Liver (tissue), 8 donors: ENCODE measurements at regions not wholly inside any gene's neighbourhood (a gene's known extent, or its start where the extent isn't known, plus 50 kb on each side); places are given as distances from the start of the nearest gene placed in this dataset.

Experiments
- DNase-seq: peaks from one replicate; pipeline ENCODE4 v3.0.0-alpha.2; 2017; ENCODE audit warnings: low spot score
- H3K27ac ChIP-seq, 2 donors: one replicate each; pipeline ENCODE4 v1.7.0; 2013; ENCODE audit warnings: inconsistent platforms in 2 of 2, low read length in 2 of 2, control low read depth in 1 of 2, low read depth in 1 of 2, mild to moderate bottlenecking in 1 of 2
- H3K27me3 ChIP-seq, 4 donors: one replicate each; pipeline versions ENCODE4 v1.6.1 to v1.7.0; 2013; ENCODE audit warnings: low read length in 3 of 4, inconsistent platforms in 1 of 4, mild to moderate bottlenecking in 1 of 4, moderate library complexity in 1 of 4; ENCODE audit not compliant: control insufficient read depth in 4 of 4, insufficient read depth in 4 of 4
- H3K36me3 ChIP-seq, 4 donors: one replicate each; pipeline versions ENCODE4 v1.6.1 to v1.7.0; 2013; ENCODE audit warnings: low read length in 3 of 4, mild to moderate bottlenecking in 3 of 4, low read depth in 1 of 4, moderate library complexity in 1 of 4; ENCODE audit not compliant: control insufficient read depth in 4 of 4, insufficient read depth in 3 of 4
- H3K4me1 ChIP-seq, 4 donors: one replicate each; pipeline versions ENCODE4 v1.6.1 to v1.7.0; 2013; ENCODE audit warnings: low read length in 3 of 4, mild to moderate bottlenecking in 3 of 4, moderate library complexity in 1 of 4; ENCODE audit not compliant: control insufficient read depth in 4 of 4, insufficient read depth in 4 of 4
- H3K4me3 ChIP-seq, 3 donors: one replicate each; pipeline versions ENCODE4 v1.6.1 to v1.7.0; 2013; ENCODE audit warnings: low read length in 3 of 3, control low read depth in 1 of 3, low read depth in 1 of 3, mild to moderate bottlenecking in 1 of 3
- H3K9ac ChIP-seq, 2 donors: one replicate each; pipeline ENCODE4 v1.7.0; 2013; ENCODE audit warnings: low read length in 2 of 2, mild to moderate bottlenecking in 2 of 2, moderate library complexity in 2 of 2, control low read depth in 1 of 2, low read depth in 1 of 2
- H3K9me3 ChIP-seq, 4 donors: one replicate each; pipeline versions ENCODE4 v1.6.1 to v1.7.0; 2013; ENCODE audit warnings: low read length in 3 of 4; ENCODE audit not compliant: control insufficient read depth in 4 of 4
- ATF3 ChIP-seq: IDR thresholded peaks from 2 replicates; pipeline ENCODE4 v1.6.1; 2016; ENCODE audit warnings: antibody characterized with exemption
- EGR1 ChIP-seq, 2 donors: IDR thresholded peaks; 2 replicates each; pipeline ENCODE4 v1.6.1; 2016 to 2018; ENCODE audit warnings: antibody characterized with exemption in 2 of 2, low read depth in 2 of 2
- FOXA1 ChIP-seq: IDR thresholded peaks from 2 replicates; pipeline ENCODE4 v1.6.1; 2016; ENCODE audit warnings: antibody characterized with exemption
- FOXA2 ChIP-seq: IDR thresholded peaks from 2 replicates; pipeline ENCODE4 v1.6.1; 2016; ENCODE audit warnings: antibody characterized with exemption
- GABPA ChIP-seq, 2 donors: IDR thresholded peaks in 1 of 2; conservative IDR thresholded peaks in 1 of 2; 2 replicates each; pipeline ENCODE4 v1.6.1; 2016; ENCODE audit warnings: antibody characterized with exemption in 2 of 2, mild to moderate bottlenecking in 1 of 2, moderate library complexity in 1 of 2
- HNF4A ChIP-seq, 2 donors: conservative IDR thresholded peaks; 2 replicates each; pipeline ENCODE4 v1.6.1; 2016; ENCODE audit warnings: antibody characterized with exemption in 2 of 2, mild to moderate bottlenecking in 2 of 2
- HNF4G ChIP-seq: IDR thresholded peaks from 2 replicates; pipeline ENCODE4 v1.6.1; 2016; ENCODE audit warnings: antibody characterized with exemption
- JUND ChIP-seq, 2 donors: IDR thresholded peaks; 2 replicates each; pipeline ENCODE4 v1.6.1; 2016; ENCODE audit warnings: antibody characterized with exemption in 2 of 2
- RAD21 ChIP-seq, 2 donors: IDR thresholded peaks; 2 replicates each; pipeline ENCODE4 v1.6.1; 2016; ENCODE audit warnings: antibody characterized with exemption in 2 of 2, mild to moderate bottlenecking in 2 of 2
- RXRA ChIP-seq, 2 donors: IDR thresholded peaks; 2 replicates each; pipeline ENCODE4 v1.6.1; 2017 to 2018; ENCODE audit warnings: antibody characterized with exemption in 2 of 2, mild to moderate bottlenecking in 1 of 2
- SP1 ChIP-seq: IDR thresholded peaks from 2 replicates; pipeline ENCODE4 v1.6.1; 2018; ENCODE audit warnings: antibody characterized with exemption, mild to moderate bottlenecking
- TAF1 ChIP-seq: conservative IDR thresholded peaks from 2 replicates; pipeline ENCODE4 v1.6.1; 2016; ENCODE audit warnings: antibody characterized with exemption, mild to moderate bottlenecking
- YY1 ChIP-seq: IDR thresholded peaks from 2 replicates; pipeline ENCODE4 v1.6.1; 2016; ENCODE audit warnings: antibody characterized with exemption, mild to moderate bottlenecking
- WGBS: extraction: QIAGEN DNeasy Blood & Tissue Kit; methylation state at CpG from one replicate; pipeline ENCODE4 v1.1.7; 2013; 5-methylcytosine and 5-hydroxymethylcytosine counted together
- TF ChIP-seq, protein P1 (sequence below): IDR thresholded peaks from 2 replicates; pipeline ENCODE4 v1.6.1; 2016; ENCODE audit warnings: antibody characterized with exemption
- TF ChIP-seq, protein P2 (sequence below): IDR thresholded peaks from 2 replicates; pipeline ENCODE4 v1.6.1; 2016; ENCODE audit warnings: antibody characterized with exemption
- TF ChIP-seq, protein P3 (sequence below): fragments of 150-350 bp; IDR thresholded peaks from 2 replicates; pipeline ENCODE4 v1.5.1; 2017; ENCODE audit warnings: improper control_type of control experiment, low read depth, low read length; ENCODE audit not compliant: missing input control
- TF ChIP-seq, protein P4 (sequence below): IDR thresholded peaks from 2 replicates; pipeline ENCODE4 v1.6.1; 2016; ENCODE audit warnings: antibody characterized with exemption, mild to moderate bottlenecking
- donor health status: healthy.
- donor health status: healthy.
- donor health status: healthy.
- donor health status: healthy.
- donor health status: healthy.

- H3K4me1 ChIP-seq: peaks cover 5 to 18% (median 12%) of the 10 kb centered on the region in 4 donors
- H3K9ac ChIP-seq: no peak overlapping the region
- H3K27ac ChIP-seq: no peak overlapping the region
- H3K4me3 ChIP-seq: no peak overlapping the region
- DNase-seq: peak; percentile 28
- no peaks in the 10 kb centered on the region for H3K36me3 ChIP-seq
- H3K9me3 ChIP-seq: no peaks in the 10 kb centered on the region
- H3K27me3 ChIP-seq: no peaks in the 10 kb centered on the region
- TF ChIP-seq, protein P1, sequence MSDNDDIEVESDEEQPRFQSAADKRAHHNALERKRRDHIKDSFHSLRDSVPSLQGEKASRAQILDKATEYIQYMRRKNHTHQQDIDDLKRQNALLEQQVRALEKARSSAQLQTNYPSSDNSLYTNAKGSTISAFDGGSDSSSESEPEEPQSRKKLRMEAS: no peak
- TF ChIP-seq GABPA (IDR thresholded peaks at IDR 0.05 in 1 of 2, conservative IDR thresholded peaks at IDR 0.05 in 1 of 2) (no peak), EGR1 (IDR thresholded peaks at IDR 0.05; ENCODE audit: low read depth in 2 of 2) (no peak), HNF4A (conservative IDR thresholded peaks at IDR 0.05) (no peak), JUND (IDR thresholded peaks at IDR 0.05) (no peak), RAD21 (IDR thresholded peaks at IDR 0.05) (no peak), TAF1 (no peak)
- TF ChIP-seq, protein P2, sequence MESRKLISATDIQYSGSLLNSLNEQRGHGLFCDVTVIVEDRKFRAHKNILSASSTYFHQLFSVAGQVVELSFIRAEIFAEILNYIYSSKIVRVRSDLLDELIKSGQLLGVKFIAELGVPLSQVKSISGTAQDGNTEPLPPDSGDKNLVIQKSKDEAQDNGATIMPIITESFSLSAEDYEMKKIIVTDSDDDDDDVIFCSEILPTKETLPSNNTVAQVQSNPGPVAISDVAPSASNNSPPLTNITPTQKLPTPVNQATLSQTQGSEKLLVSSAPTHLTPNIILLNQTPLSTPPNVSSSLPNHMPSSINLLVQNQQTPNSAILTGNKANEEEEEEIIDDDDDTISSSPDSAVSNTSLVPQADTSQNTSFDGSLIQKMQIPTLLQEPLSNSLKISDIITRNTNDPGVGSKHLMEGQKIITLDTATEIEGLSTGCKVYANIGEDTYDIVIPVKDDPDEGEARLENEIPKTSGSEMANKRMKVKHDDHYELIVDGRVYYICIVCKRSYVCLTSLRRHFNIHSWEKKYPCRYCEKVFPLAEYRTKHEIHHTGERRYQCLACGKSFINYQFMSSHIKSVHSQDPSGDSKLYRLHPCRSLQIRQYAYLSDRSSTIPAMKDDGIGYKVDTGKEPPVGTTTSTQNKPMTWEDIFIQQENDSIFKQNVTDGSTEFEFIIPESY: no peak
- TF ChIP-seq, protein P3, sequence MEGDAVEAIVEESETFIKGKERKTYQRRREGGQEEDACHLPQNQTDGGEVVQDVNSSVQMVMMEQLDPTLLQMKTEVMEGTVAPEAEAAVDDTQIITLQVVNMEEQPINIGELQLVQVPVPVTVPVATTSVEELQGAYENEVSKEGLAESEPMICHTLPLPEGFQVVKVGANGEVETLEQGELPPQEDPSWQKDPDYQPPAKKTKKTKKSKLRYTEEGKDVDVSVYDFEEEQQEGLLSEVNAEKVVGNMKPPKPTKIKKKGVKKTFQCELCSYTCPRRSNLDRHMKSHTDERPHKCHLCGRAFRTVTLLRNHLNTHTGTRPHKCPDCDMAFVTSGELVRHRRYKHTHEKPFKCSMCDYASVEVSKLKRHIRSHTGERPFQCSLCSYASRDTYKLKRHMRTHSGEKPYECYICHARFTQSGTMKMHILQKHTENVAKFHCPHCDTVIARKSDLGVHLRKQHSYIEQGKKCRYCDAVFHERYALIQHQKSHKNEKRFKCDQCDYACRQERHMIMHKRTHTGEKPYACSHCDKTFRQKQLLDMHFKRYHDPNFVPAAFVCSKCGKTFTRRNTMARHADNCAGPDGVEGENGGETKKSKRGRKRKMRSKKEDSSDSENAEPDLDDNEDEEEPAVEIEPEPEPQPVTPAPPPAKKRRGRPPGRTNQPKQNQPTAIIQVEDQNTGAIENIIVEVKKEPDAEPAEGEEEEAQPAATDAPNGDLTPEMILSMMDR: no peak
- WGBS: 95% methylated on average over 10 of the region's 10 CpGs
Observed at GRCh38 chr14:101221549-101222160, 318.1 kb upstream of the RTL1 start.

DNA sequence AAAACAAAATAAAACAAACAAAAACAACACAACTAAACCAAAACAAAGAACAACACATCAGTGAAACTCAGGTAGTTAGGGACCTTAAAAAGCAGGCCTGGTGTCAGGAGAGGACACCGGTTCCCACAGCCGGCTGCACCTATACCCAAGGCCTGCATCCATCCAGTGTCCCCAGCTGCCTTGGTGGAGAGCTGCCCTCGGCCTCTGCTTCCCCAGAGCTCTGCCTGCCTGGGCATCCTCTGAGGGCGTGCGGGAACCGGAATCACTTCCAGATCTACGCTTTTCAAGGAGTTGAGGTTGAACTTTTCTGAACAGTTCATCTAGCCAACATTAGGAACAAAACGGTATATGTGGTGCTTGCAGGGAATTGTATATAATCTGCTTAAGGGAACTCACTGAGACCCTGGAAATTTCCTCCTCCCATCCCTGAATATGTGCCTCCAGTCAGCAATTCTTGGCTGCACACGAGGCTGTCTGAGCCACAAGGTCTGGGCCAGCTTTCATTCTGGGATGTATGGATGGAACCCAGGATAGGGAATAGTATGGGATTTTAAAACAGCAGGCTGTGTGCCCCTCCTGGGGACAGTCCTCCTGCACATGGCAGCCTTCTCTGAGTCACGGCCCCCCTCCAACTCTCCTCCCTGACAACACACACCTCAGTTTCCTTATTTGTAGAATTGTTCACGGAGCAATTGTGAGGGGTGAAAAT lies 319.0 kb upstream of the RTL1 start:
- Histone ChIP-seq H3K27me3 (no peaks in the 10 kb centered on the region), H3K4me1 (peaks cover 1 to 15% (median 8%) of the 10 kb centered on the region in 4 donors), H3K9ac (no peak overlapping the region), H3K4me3 (no peak overlapping the region), H3K9me3 (no peaks in the 10 kb centered on the region), H3K27ac (no peak overlapping the region), H3K36me3 (no peaks in the 10 kb centered on the region)
- DNase-seq: peak; percentile 13
- 91% methylated on average over 11 of the region's 11 CpGs for WGBS
- TF ChIP-seq EGR1 (IDR thresholded peaks at IDR 0.05; ENCODE audit: low read depth in 2 of 2) (no peak), GABPA (IDR thresholded peaks at IDR 0.05 in 1 of 2, conservative IDR thresholded peaks at IDR 0.05 in 1 of 2) (no peak), FOXA1 (no peak), JUND (IDR thresholded peaks at IDR 0.05) (no peak), TAF1 (no peak), ATF3 (no peak), SP1 (no peak), RXRA (IDR thresholded peaks at IDR 0.05) (no peak), HNF4A (conservative IDR thresholded peaks at IDR 0.05) (no peak), HNF4G (no peak), YY1 (no peak), FOXA2 (no peak)
- TF ChIP-seq, protein P1: no peak
- TF ChIP-seq, protein P4, sequence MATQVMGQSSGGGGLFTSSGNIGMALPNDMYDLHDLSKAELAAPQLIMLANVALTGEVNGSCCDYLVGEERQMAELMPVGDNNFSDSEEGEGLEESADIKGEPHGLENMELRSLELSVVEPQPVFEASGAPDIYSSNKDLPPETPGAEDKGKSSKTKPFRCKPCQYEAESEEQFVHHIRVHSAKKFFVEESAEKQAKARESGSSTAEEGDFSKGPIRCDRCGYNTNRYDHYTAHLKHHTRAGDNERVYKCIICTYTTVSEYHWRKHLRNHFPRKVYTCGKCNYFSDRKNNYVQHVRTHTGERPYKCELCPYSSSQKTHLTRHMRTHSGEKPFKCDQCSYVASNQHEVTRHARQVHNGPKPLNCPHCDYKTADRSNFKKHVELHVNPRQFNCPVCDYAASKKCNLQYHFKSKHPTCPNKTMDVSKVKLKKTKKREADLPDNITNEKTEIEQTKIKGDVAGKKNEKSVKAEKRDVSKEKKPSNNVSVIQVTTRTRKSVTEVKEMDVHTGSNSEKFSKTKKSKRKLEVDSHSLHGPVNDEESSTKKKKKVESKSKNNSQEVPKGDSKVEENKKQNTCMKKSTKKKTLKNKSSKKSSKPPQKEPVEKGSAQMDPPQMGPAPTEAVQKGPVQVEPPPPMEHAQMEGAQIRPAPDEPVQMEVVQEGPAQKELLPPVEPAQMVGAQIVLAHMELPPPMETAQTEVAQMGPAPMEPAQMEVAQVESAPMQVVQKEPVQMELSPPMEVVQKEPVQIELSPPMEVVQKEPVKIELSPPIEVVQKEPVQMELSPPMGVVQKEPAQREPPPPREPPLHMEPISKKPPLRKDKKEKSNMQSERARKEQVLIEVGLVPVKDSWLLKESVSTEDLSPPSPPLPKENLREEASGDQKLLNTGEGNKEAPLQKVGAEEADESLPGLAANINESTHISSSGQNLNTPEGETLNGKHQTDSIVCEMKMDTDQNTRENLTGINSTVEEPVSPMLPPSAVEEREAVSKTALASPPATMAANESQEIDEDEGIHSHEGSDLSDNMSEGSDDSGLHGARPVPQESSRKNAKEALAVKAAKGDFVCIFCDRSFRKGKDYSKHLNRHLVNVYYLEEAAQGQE: no peak
- TF ChIP-seq, protein P2: no peak
- TF ChIP-seq, protein P3: no peak
